ENCODE measurements at regions not wholly inside any gene's neighbourhood (a gene's known extent, or its start where the extent isn't known, plus 50 kb on each side); places are given as distances from the start of the nearest gene placed in this dataset.

- DNase-seq, result no peak
Measured at GRCh38 chr1:98104289-98104688, 183.5 kb upstream of the DPYD start.

GRCh38 chr1:98103617-98104285 is 182.9 kb upstream of the DPYD start:
- no peak for DNase-seq

- DNase-seq, result no peak
Measured at GRCh38 chr1:98102345-98103030, 181.7 kb upstream of the DPYD start.

GRCh38 chr1:98101364-98101763 is 180.5 kb upstream of the DPYD start:
- no peak for DNase-seq

GRCh38 chr1:98099501-98099900 is 178.7 kb upstream of the DPYD start:
- DNase-seq, result no peak

- no peak for DNase-seq
Measured at GRCh38 chr1:98098473-98098872, 177.6 kb upstream of the DPYD start.

- no peak for DNase-seq
Measured at GRCh38 chr1:98090351-98090750, 169.5 kb upstream of the DPYD start.

GRCh38 chr1:98088381-98088780 is 167.5 kb upstream of the DPYD start:
- no peak for DNase-seq

- no peak for DNase-seq
Measured at GRCh38 chr1:98086796-98087441, 166.1 kb upstream of the DPYD start.

GRCh38 chr1:98086156-98086555 is 165.3 kb upstream of the DPYD start:
- no peak for DNase-seq

- no peak for DNase-seq
Measured at GRCh38 chr1:98084188-98084587, 163.4 kb upstream of the DPYD start.

- no peak for DNase-seq
Measured at GRCh38 chr1:98081944-98082343, 161.1 kb upstream of the DPYD start.

- DNase-seq, result no peak
Measured at GRCh38 chr1:98078596-98078995, 157.8 kb upstream of the DPYD start.

- DNase-seq, result no peak
Measured at GRCh38 chr1:98077691-98078090, 156.9 kb upstream of the DPYD start.

GRCh38 chr1:98075626-98076025 is 154.8 kb upstream of the DPYD start:
- no peak for DNase-seq

- no peak for DNase-seq
Measured at GRCh38 chr1:98073823-98074222, 153.0 kb upstream of the DPYD start.

- no peak for DNase-seq
Measured at GRCh38 chr1:98073106-98073505, 152.3 kb upstream of the DPYD start.

- no peak for DNase-seq
Measured at GRCh38 chr1:98072047-98072446, 151.2 kb upstream of the DPYD start.

GRCh38 chr1:98068016-98068415 is 147.2 kb upstream of the DPYD start:
- no peak for DNase-seq

- no peak for DNase-seq
Measured at GRCh38 chr1:98066911-98067310, 146.1 kb upstream of the DPYD start.

- no peak for DNase-seq
Measured at GRCh38 chr1:98059620-98060019, 138.8 kb upstream of the DPYD start.

GRCh38 chr1:98058676-98059075 is 137.8 kb upstream of the DPYD start:
- DNase-seq, result no peak

GRCh38 chr1:98057236-98057910 is 136.5 kb upstream of the DPYD start:
- DNase-seq, result no peak

- DNase-seq, result no peak
Measured at GRCh38 chr1:98056781-98057180, 135.9 kb upstream of the DPYD start.
